ENCODE measurements at regions not wholly inside any gene's neighbourhood (a gene's known extent, or its start where the extent isn't known, plus 50 kb on each side); places are given as distances from the start of the nearest gene placed in this dataset.

GRCh38 chr3:182671541-182671940 lies 121.8 kb upstream of the ATP11B start:
- Mint-ChIP-seq H3K27me3 (peaks cover 17 to 33% of the 10 kb centered on the region in 2 donors), H3K4me3 (no peak overlapping the region), H3K36me3 (no peaks in the 10 kb centered on the region), H3K9me3 (no peaks in the 10 kb centered on the region), H3K27ac (no peak overlapping the region), H3K4me1 (no peaks in the 10 kb centered on the region)
- ATAC-seq (replicated peaks) (no peak), DNase-seq (no peak)

- DNase-seq, result no peak
- no peaks in the 10 kb centered on the region for H3K36me3 Mint-ChIP-seq
- H3K4me3 Mint-ChIP-seq, result no peak overlapping the region
- no peak for ATAC-seq (replicated peaks)
- H3K9me3 Mint-ChIP-seq, result no peaks in the 10 kb centered on the region
- no peak overlapping the region for H3K27ac Mint-ChIP-seq
- peaks cover 17 to 33% of the 10 kb centered on the region in 2 donors for H3K27me3 Mint-ChIP-seq
- no peaks in the 10 kb centered on the region for H3K4me1 Mint-ChIP-seq
Measured at GRCh38 chr3:182671942-182672341, 121.4 kb upstream of the ATP11B start.

GRCh38 chr3:182673336-182673735 lies 120.0 kb upstream of the ATP11B start:
- peaks cover 16 to 26% of the 10 kb centered on the region in 2 donors for H3K27me3 Mint-ChIP-seq
- no peak for DNase-seq
- no peaks in the 10 kb centered on the region for H3K4me1 Mint-ChIP-seq
- H3K27ac Mint-ChIP-seq, result no peak overlapping the region
- H3K4me3 Mint-ChIP-seq, result no peak overlapping the region
- no peaks in the 10 kb centered on the region for H3K36me3 Mint-ChIP-seq
- H3K9me3 Mint-ChIP-seq, result no peaks in the 10 kb centered on the region
- ATAC-seq (replicated peaks), result no peak

GRCh38 chr3:182682263-182683241 lies 110.8 kb upstream of the ATP11B start:
- H3K27me3 Mint-ChIP-seq, result peaks cover 27 to 31% of the 10 kb centered on the region in 2 donors
- ATAC-seq (replicated peaks) (peak; percentile 91 to 94), DNase-seq (peak; percentile 53)

GRCh38 chr3:182683453-182683852 lies 109.9 kb upstream of the ATP11B start:
- Mint-ChIP-seq H3K27ac (no peak overlapping the region), H3K4me1 (peaks cover 4 to 13% of the 10 kb centered on the region in 2 donors), H3K36me3 (no peaks in the 10 kb centered on the region), H3K9me3 (no peaks in the 10 kb centered on the region), H3K27me3 (peaks cover 30 to 40% of the 10 kb centered on the region in 2 donors), H3K4me3 (peak overlapping the region; percentile 57 to 63)
- ATAC-seq (replicated peaks) (peak; percentile 71 to 74), DNase-seq (peak; percentile 24)

More at GRCh38 chr3:182682263-182683241, 110.8 kb upstream of the ATP11B start:
- Mint-ChIP-seq H3K4me1 (peaks cover 4 to 13% of the 10 kb centered on the region in 2 donors), H3K9me3 (no peaks in the 10 kb centered on the region), H3K27ac (peak overlapping the region; percentile 62), H3K36me3 (no peaks in the 10 kb centered on the region), H3K4me3 (peak overlapping the region; percentile 63 to 75)

GRCh38 chr3:182683858-182684257 lies 109.4 kb upstream of the ATP11B start:
- no peak overlapping the region for H3K4me3 Mint-ChIP-seq
- no peak for DNase-seq
- no peaks in the 10 kb centered on the region for H3K9me3 Mint-ChIP-seq
- no peaks in the 10 kb centered on the region for H3K36me3 Mint-ChIP-seq
- peaks cover 4 to 13% of the 10 kb centered on the region in 2 donors for H3K4me1 Mint-ChIP-seq
- H3K27ac Mint-ChIP-seq, result no peak overlapping the region
- no peak for ATAC-seq (replicated peaks)
- H3K27me3 Mint-ChIP-seq, result peaks cover 30 to 41% of the 10 kb centered on the region in 2 donors

- Mint-ChIP-seq H3K27me3 (peaks cover 31 to 47% of the 10 kb centered on the region in 2 donors), H3K27ac (no peak overlapping the region), H3K9me3 (no peaks in the 10 kb centered on the region), H3K4me3 (no peak overlapping the region), H3K4me1 (peaks cover 4 to 13% of the 10 kb centered on the region in 2 donors), H3K36me3 (no peaks in the 10 kb centered on the region)
- DNase-seq, result no peak
- ATAC-seq (replicated peaks), result no peak
Measured at GRCh38 chr3:182686033-182686886, 107.0 kb upstream of the ATP11B start.

- H3K36me3 Mint-ChIP-seq, result no peaks in the 10 kb centered on the region
Measured at GRCh38 chr3:182690172-182690571, 103.1 kb upstream of the ATP11B start.

GRCh38 chr3:182692021-182692420 lies 101.3 kb upstream of the ATP11B start:
- ATAC-seq (replicated peaks), result no peak
- Mint-ChIP-seq H3K27me3 (peaks cover 12 to 22% of the 10 kb centered on the region in 2 donors), H3K36me3 (no peaks in the 10 kb centered on the region)

More at GRCh38 chr3:182690172-182690571, 103.1 kb upstream of the ATP11B start:
- Mint-ChIP-seq H3K27me3 (peaks cover 19 to 35% of the 10 kb centered on the region in 2 donors), H3K9me3 (no peaks in the 10 kb centered on the region), H3K4me3 (no peak overlapping the region), H3K27ac (no peak overlapping the region), H3K4me1 (no peaks in the 10 kb centered on the region)
- no peak for DNase-seq
- no peak for ATAC-seq (replicated peaks)

GRCh38 chr3:182692695-182693094 lies 100.6 kb upstream of the ATP11B start:
- H3K27me3 Mint-ChIP-seq, result peaks cover 8 to 15% of the 10 kb centered on the region in 2 donors
- no peak overlapping the region for H3K27ac Mint-ChIP-seq
- H3K4me3 Mint-ChIP-seq, result no peak overlapping the region
- no peaks in the 10 kb centered on the region for H3K4me1 Mint-ChIP-seq
- ATAC-seq (replicated peaks) (no peak), DNase-seq (no peak)
- no peaks in the 10 kb centered on the region for H3K9me3 Mint-ChIP-seq
- no peaks in the 10 kb centered on the region for H3K36me3 Mint-ChIP-seq

More at GRCh38 chr3:182692021-182692420, 101.3 kb upstream of the ATP11B start:
- DNase-seq, result no peak
- no peak overlapping the region for H3K4me3 Mint-ChIP-seq
- no peaks in the 10 kb centered on the region for H3K4me1 Mint-ChIP-seq
- H3K27ac Mint-ChIP-seq, result no peak overlapping the region
- no peaks in the 10 kb centered on the region for H3K9me3 Mint-ChIP-seq

- ATAC-seq (replicated peaks), result no peak
- Mint-ChIP-seq H3K9me3 (no peaks in the 10 kb centered on the region), H3K4me3 (no peak overlapping the region)
Measured at GRCh38 chr3:182693723-182694122, 99.6 kb upstream of the ATP11B start.

GRCh38 chr3:182696916-182697315 lies 96.4 kb upstream of the ATP11B start:
- Mint-ChIP-seq H3K4me3 (no peak overlapping the region), H3K9me3 (no peaks in the 10 kb centered on the region), H3K27me3 (no peaks in the 10 kb centered on the region), H3K36me3 (no peaks in the 10 kb centered on the region), H3K27ac (no peak overlapping the region), H3K4me1 (no peaks in the 10 kb centered on the region)
- ATAC-seq (replicated peaks), result no peak
- DNase-seq, result no peak

More at GRCh38 chr3:182693723-182694122, 99.6 kb upstream of the ATP11B start:
- H3K4me1 Mint-ChIP-seq, result no peaks in the 10 kb centered on the region
- no peak for DNase-seq
- H3K36me3 Mint-ChIP-seq, result no peaks in the 10 kb centered on the region
- H3K27me3 Mint-ChIP-seq, result peaks cover 5 to 6% of the 10 kb centered on the region in 2 donors
- H3K27ac Mint-ChIP-seq, result no peak overlapping the region

- Mint-ChIP-seq H3K36me3 (no peaks in the 10 kb centered on the region), H3K4me1 (no peaks in the 10 kb centered on the region), H3K4me3 (no peak overlapping the region), H3K9me3 (no peaks in the 10 kb centered on the region), H3K27ac (no peak overlapping the region), H3K27me3 (no peaks in the 10 kb centered on the region)
- no peak for DNase-seq
- ATAC-seq (replicated peaks), result no peak
Measured at GRCh38 chr3:182697345-182697919, 95.9 kb upstream of the ATP11B start.

- no peak for ATAC-seq (replicated peaks)
- Mint-ChIP-seq H3K4me3 (no peak overlapping the region), H3K27ac (no peak overlapping the region), H3K36me3 (no peaks in the 10 kb centered on the region), H3K9me3 (no peaks in the 10 kb centered on the region), H3K27me3 (peaks cover 0 to under 1% of the 10 kb centered on the region in 2 donors), H3K4me1 (no peaks in the 10 kb centered on the region)
- DNase-seq, result no peak
Measured at GRCh38 chr3:182698078-182698477, 95.2 kb upstream of the ATP11B start.
